Karpas-422 (cell line): ENCODE measurements at regions not wholly inside any gene's neighbourhood (a gene's known extent, or its start where the extent isn't known, plus 50 kb on each side); places are given as distances from the start of the nearest gene placed in this dataset.

ENCODE experiments used
- DNase-seq: peaks from one replicate; pipeline ENCODE4 v3.0.0-alpha.2; 2015
- H2AFZ ChIP-seq: fragments of 200-600 bp; sonication (generic); 2 replicates; pipeline ENCODE4 v1.6.1; 2014; ENCODE audit warnings: antibody characterized with exemption, low read length, mixed read lengths
- H3K27ac ChIP-seq: fragments of 200-600 bp; sonication (generic); 2 replicates; pipeline ENCODE4 v1.5.1; 2014; ENCODE audit warnings: mild to moderate bottlenecking, low read length, moderate library complexity
- H3K27me3 ChIP-seq: fragments of 200-600 bp; sonication (generic); 2 replicates; pipeline ENCODE4 v1.6.1; 2014; ENCODE audit warnings: low read length, mixed read lengths
- H3K36me3 ChIP-seq: fragments of 200-600 bp; sonication (generic); 2 replicates; pipeline ENCODE4 v1.6.1; 2014; ENCODE audit warnings: low read length, mixed read lengths; ENCODE audit not compliant: insufficient read depth
- H3K4me1 ChIP-seq: fragments of 200-600 bp; sonication (generic); 2 replicates; pipeline ENCODE4 v1.6.1; 2014; ENCODE audit warnings: mild to moderate bottlenecking, low read length, mixed read lengths
- H3K4me2 ChIP-seq: fragments of 200-600 bp; sonication (generic); 2 replicates; pipeline ENCODE4 v1.6.1; 2014; ENCODE audit warnings: low read length, low read depth, mild to moderate bottlenecking; ENCODE audit not compliant: poor library complexity, severe bottlenecking
- H3K4me3 ChIP-seq: fragments of 200-600 bp; sonication (generic); 2 replicates; pipeline ENCODE4 v1.5.1; 2014; ENCODE audit warnings: mild to moderate bottlenecking, antibody characterized with exemption, low read length, mixed read lengths
- H3K79me2 ChIP-seq: fragments of 200-600 bp; sonication (generic); 2 replicates; pipeline ENCODE4 v1.6.1; 2014; ENCODE audit warnings: mild to moderate bottlenecking, low read length, mixed read lengths
- H3K9ac ChIP-seq: fragments of 200-600 bp; sonication (generic); 2 replicates; pipeline ENCODE4 v1.6.0; 2014; ENCODE audit warnings: low read length
- H3K9me2 ChIP-seq: fragments of 200-600 bp; sonication (generic), shearing (Covaris generic); replicated peaks from 2 replicates; pipeline ENCODE4 v1.6.0; 2014; ENCODE audit warnings: mild to moderate bottlenecking, low read length, moderate library complexity; ENCODE audit not compliant: insufficient read depth
- H3K9me3 ChIP-seq: fragments of 300-700, 200-600 bp; sonication (generic); 2 replicates; pipeline ENCODE4 v1.6.1; 2014; ENCODE audit warnings: low read length, mixed read lengths
- H4K20me1 ChIP-seq: fragments of 200-600 bp; sonication (generic); 2 replicates; pipeline ENCODE4 v1.6.1; 2014; ENCODE audit warnings: mild to moderate bottlenecking, antibody characterized with exemption, low read length, low read depth; ENCODE audit not compliant: insufficient read depth

DNA sequence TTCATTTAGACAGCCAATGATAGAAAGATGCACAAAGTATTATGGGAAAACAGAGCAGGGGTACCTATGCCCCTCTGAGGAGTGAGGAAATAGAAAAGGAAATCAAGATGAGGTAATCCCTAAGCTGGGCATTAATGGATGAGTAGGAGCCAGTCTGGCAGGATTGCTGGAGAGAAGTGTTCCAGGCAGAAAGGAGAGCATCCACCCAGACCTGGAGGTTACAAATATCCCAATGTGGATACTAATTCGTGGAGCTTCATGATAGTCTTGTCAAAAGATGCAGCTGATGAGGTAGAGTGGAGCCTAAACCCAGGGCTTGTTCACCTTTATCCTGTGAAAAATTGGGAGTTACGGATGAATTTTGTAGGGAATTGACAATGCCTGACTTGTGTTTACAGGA is 328.0 kb downstream of the ZNF608 start:
- no peak for DNase-seq
- Histone ChIP-seq H3K4me2 (no peak overlapping the region), H3K9ac (no peak overlapping the region), H4K20me1 (no peaks in the 10 kb centered on the region), H3K27ac (no peak overlapping the region), H3K4me1 (peaks cover 10% of the 10 kb centered on the region), H3K36me3 (no peaks in the 10 kb centered on the region), H3K4me3 (no peak overlapping the region), H3K9me2 (no peaks in the 10 kb centered on the region), H3K27me3 (no peaks in the 10 kb centered on the region), H3K79me2 (no peaks in the 10 kb centered on the region), H3K9me3 (no peaks in the 10 kb centered on the region), H2AFZ (no peak overlapping the region)

GRCh38 chr5:124417196-124417595 is 329.2 kb downstream of the ZNF608 start:
- H3K9me3 ChIP-seq: no peaks in the 10 kb centered on the region
- no peak overlapping the region for H3K9ac ChIP-seq
- H2AFZ ChIP-seq: no peak overlapping the region
- DNase-seq: no peak
- no peaks in the 10 kb centered on the region for H3K27me3 ChIP-seq
- no peaks in the 10 kb centered on the region for H3K36me3 ChIP-seq
- no peaks in the 10 kb centered on the region for H3K79me2 ChIP-seq
- peaks cover 10% of the 10 kb centered on the region for H3K4me1 ChIP-seq
- H3K27ac ChIP-seq: no peak overlapping the region
- H4K20me1 ChIP-seq: no peaks in the 10 kb centered on the region
- H3K4me3 ChIP-seq: no peak overlapping the region
- no peak overlapping the region for H3K4me2 ChIP-seq
- H3K9me2 ChIP-seq: no peaks in the 10 kb centered on the region

- Histone ChIP-seq H3K4me1 (peaks cover 9% of the 10 kb centered on the region), H3K4me2 (no peak overlapping the region), H3K4me3 (no peak overlapping the region), H3K36me3 (no peaks in the 10 kb centered on the region), H3K27ac (no peak overlapping the region), H3K27me3 (no peaks in the 10 kb centered on the region), H3K79me2 (no peaks in the 10 kb centered on the region), H2AFZ (no peak overlapping the region), H4K20me1 (no peaks in the 10 kb centered on the region), H3K9ac (no peak overlapping the region), H3K9me2 (no peaks in the 10 kb centered on the region), H3K9me3 (no peaks in the 10 kb centered on the region)
- no peak for DNase-seq
Measured at GRCh38 chr5:124416627-124417026, 329.8 kb downstream of the ZNF608 start.

- H3K9ac ChIP-seq: no peak overlapping the region
- no peaks in the 10 kb centered on the region for H4K20me1 ChIP-seq
- H3K4me3 ChIP-seq: no peak overlapping the region
- H3K4me1 ChIP-seq: peaks cover 20% of the 10 kb centered on the region
- no peaks in the 10 kb centered on the region for H3K9me2 ChIP-seq
- H2AFZ ChIP-seq: no peak overlapping the region
- no peak overlapping the region for H3K4me2 ChIP-seq
- H3K27ac ChIP-seq: no peak overlapping the region
- no peaks in the 10 kb centered on the region for H3K36me3 ChIP-seq
- H3K9me3 ChIP-seq: no peaks in the 10 kb centered on the region
- H3K27me3 ChIP-seq: no peaks in the 10 kb centered on the region
- DNase-seq: no peak
- H3K79me2 ChIP-seq: no peaks in the 10 kb centered on the region
Measured at GRCh38 chr5:124414973-124415372, 331.5 kb downstream of the ZNF608 start.

DNA sequence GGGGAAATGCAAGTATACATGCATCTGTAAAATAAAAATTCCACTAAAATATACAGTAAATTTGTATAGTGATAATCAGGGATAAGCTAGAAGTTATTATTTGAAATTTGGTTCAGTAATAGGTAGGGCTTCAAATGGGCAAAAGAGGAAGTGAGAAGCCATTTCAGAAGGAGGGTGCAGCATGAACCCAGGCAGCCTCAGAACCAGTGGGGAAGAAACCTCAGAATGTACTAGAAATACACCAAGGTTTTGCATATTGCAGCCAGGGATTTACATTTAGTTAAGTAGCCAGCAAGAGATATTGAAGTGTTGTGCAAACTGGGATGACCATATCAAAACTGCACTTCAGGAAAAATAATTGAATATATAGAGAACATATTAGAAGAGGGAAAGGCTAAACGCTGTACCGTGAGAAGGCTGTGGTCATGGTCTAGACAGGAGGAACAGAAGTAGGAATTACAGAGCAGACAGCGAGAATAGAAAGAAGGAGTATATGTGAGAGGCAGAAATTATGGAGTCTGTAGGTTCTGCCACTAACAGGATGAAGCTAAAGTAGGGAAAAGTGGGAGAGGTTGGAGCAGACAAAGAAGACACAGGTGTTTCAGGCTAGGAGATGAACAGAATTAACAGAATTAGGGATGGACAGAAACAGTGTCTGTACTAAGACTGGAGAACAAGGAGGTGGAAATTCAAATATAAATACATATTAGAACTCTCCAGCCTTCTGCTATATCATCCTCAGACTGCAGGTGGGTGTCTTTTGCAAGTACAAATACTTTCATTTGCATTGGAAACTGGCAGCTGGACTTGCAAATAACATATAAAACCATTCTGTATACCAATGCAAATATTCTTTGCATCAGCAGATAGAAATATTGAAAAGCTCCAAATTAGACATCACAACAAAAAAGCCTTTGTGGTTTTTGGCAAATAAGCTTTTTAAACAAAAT is 335.6 kb downstream of the ZNF608 start:
- Histone ChIP-seq H3K4me1 (peaks cover 21% of the 10 kb centered on the region), H3K27me3 (no peaks in the 10 kb centered on the region), H3K4me3 (peak overlapping the region; percentile 38; the same call in 1 of the 2 replicates), H3K36me3 (no peaks in the 10 kb centered on the region), H3K9me3 (no peaks in the 10 kb centered on the region), H3K27ac (peak overlapping the region; percentile 42; the same call in 1 of the 2 replicates), H3K4me2 (peak overlapping the region; percentile 44), H3K9ac (no peak overlapping the region), H3K9me2 (no peaks in the 10 kb centered on the region), H4K20me1 (no peaks in the 10 kb centered on the region), H3K79me2 (no peaks in the 10 kb centered on the region), H2AFZ (peak overlapping the region; percentile 54; the same call in 1 of the 2 replicates)
- DNase-seq: peak; percentile 79

- Histone ChIP-seq H3K9ac (no peak overlapping the region), H3K4me2 (no peak overlapping the region), H3K9me3 (no peaks in the 10 kb centered on the region), H3K27me3 (no peaks in the 10 kb centered on the region), H3K4me3 (no peak overlapping the region), H4K20me1 (no peaks in the 10 kb centered on the region), H2AFZ (no peak overlapping the region), H3K9me2 (no peaks in the 10 kb centered on the region), H3K79me2 (no peaks in the 10 kb centered on the region), H3K4me1 (peaks cover 21% of the 10 kb centered on the region), H3K27ac (no peak overlapping the region), H3K36me3 (no peaks in the 10 kb centered on the region)
- no peak for DNase-seq
Measured at GRCh38 chr5:124408738-124409453, 337.5 kb downstream of the ZNF608 start.

DNA sequence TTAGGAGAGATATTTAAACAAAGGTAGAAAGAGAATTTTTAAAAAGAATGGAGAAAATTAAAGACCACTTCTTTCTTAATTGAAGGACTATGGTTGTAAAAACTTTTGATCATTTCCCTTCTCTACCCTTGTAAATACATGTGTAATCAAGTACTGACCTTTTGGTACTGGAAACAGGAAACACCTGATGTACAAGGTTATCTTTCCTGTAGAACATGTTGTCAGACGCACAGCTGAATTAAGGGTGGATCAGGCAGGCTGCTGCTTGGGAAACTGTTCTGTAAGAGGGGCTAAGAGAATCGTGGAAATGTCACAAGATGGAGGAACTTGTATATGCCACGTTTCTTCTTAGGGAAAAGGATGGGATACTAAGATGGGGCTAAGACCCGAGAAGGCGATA is 341.6 kb downstream of the ZNF608 start:
- Histone ChIP-seq H2AFZ (no peak overlapping the region), H3K9me3 (no peaks in the 10 kb centered on the region), H4K20me1 (no peaks in the 10 kb centered on the region), H3K4me1 (peaks cover 2% of the 10 kb centered on the region; the same call in 1 of the 2 replicates), H3K9ac (no peak overlapping the region), H3K9me2 (no peaks in the 10 kb centered on the region), H3K4me3 (no peak overlapping the region), H3K4me2 (no peak overlapping the region), H3K79me2 (no peaks in the 10 kb centered on the region), H3K27ac (no peak overlapping the region), H3K36me3 (no peaks in the 10 kb centered on the region), H3K27me3 (no peaks in the 10 kb centered on the region)
- DNase-seq: no peak

GRCh38 chr5:124403281-124403680 is 343.2 kb downstream of the ZNF608 start:
- Histone ChIP-seq H3K27ac (no peak overlapping the region), H3K9me3 (no peaks in the 10 kb centered on the region), H3K9ac (no peak overlapping the region), H3K79me2 (no peaks in the 10 kb centered on the region), H3K27me3 (no peaks in the 10 kb centered on the region), H4K20me1 (no peaks in the 10 kb centered on the region), H2AFZ (no peak overlapping the region), H3K4me2 (no peak overlapping the region), H3K36me3 (no peaks in the 10 kb centered on the region), H3K4me3 (no peak overlapping the region), H3K4me1 (no peaks in the 10 kb centered on the region), H3K9me2 (no peaks in the 10 kb centered on the region)
- no peak for DNase-seq
